GM12874 (cell line): ENCODE measurements at regions not wholly inside any gene's neighbourhood (a gene's known extent, or its start where the extent isn't known, plus 50 kb on each side); places are given as distances from the start of the nearest gene placed in this dataset.

Experiments used
- TF ChIP-seq, protein P1 (sequence below): IDR thresholded peaks from 2 replicates; pipeline ENCODE4 v1.5.1; 2011; ENCODE audit warnings: low read depth, mild to moderate bottlenecking, control low read depth, low read length, moderate library complexity; ENCODE audit not compliant: insufficient read depth

- TF ChIP-seq, protein P1, sequence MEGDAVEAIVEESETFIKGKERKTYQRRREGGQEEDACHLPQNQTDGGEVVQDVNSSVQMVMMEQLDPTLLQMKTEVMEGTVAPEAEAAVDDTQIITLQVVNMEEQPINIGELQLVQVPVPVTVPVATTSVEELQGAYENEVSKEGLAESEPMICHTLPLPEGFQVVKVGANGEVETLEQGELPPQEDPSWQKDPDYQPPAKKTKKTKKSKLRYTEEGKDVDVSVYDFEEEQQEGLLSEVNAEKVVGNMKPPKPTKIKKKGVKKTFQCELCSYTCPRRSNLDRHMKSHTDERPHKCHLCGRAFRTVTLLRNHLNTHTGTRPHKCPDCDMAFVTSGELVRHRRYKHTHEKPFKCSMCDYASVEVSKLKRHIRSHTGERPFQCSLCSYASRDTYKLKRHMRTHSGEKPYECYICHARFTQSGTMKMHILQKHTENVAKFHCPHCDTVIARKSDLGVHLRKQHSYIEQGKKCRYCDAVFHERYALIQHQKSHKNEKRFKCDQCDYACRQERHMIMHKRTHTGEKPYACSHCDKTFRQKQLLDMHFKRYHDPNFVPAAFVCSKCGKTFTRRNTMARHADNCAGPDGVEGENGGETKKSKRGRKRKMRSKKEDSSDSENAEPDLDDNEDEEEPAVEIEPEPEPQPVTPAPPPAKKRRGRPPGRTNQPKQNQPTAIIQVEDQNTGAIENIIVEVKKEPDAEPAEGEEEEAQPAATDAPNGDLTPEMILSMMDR = no peak
These were observed 293.1 kb downstream of the RPAP3 start for GRCh38 chr12:47412601-47413236.

DNA sequence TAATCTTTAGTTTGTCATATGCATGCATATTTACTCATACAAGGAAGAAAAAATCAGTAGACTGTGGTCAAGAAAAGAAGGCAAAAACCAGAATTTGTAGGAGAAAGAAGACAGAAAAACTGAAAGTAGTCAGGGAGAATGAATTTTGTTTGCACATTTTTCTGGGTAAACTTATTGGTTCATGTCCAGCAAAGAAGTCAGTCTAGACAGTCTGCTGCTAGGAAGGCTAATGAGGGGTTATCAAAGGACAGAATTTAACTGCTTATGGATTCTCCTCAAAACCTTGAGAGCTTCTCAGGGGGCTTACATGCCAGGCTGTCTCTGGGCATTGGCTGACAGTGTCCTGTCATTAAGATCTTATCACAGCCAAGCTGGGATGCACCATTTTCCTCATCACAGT lies 293.9 kb downstream of the RPAP3 start:
- TF ChIP-seq, protein P1 = no peak

DNA sequence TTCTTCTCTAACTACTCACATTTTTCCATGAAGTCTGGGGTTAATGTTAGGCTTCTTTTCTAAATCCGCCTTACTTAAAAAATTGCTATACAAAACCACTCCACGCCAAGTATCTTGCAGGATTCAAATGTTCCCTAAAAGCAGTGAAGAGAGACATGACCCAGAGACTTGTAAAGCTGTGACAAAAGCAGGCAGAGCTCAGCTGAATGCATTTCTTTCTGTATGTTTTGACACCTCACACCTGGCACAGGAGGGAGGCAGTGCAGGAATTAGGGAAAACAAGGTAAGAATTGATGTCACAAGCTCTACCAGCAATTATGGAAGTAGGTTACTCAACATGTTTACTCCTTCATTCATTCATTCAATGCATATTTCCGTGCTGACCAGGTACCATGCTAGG lies 295.0 kb downstream of the RPAP3 start:
- TF ChIP-seq, protein P1 = no peak

DNA sequence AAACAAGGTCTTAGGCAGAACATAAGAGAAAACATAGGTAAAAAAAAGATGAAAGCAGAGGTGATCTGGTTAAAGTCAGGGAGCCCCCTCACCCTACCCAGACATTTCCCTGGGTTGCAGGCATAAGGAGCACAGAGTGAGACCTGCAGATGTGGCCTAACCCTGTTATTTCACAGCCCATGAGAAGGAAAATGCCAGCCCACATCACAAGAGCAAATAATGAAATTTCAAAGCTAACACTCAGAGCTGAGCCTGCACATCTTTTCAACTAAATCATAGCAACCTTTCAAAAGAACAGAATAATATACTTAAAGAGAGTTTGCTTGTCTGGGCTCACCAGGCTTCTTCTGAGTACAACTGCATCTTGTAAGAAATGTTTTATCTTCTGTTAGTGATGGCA lies 295.4 kb downstream of the RPAP3 start:
- TF ChIP-seq, protein P1 = no peak

DNA sequence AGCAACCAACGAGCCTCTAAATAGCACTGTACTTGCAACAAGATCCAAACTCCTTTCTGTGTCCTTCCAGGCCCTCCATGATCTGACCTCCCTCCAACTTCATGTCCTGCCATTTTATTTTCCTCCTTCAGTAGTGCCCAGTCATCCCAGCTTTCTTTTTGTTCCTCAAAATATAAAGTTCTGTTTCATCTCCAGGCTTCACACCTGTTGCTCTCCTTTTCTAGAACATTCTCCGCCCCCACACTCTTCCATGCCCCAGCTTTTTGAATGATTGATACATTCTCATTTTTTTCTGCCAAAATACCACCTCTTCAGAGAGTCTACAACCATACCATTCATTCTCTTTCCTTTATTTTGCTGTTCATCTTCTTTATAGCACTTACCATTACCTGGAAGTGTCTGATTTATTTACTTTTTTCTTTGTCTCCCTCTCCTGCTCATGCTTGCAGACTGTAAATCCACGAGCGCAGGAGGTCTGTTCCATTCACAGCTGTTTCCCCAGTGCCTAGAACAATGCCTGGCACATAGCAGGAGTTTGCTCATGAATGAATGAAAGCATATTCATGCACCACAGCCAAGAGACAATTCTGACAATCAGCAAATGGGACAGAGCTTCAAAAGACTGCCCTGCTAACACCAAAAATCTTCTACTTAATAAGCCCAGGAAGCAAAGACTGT lies 296.4 kb downstream of the RPAP3 start:
- TF ChIP-seq, protein P1 = no peak

GRCh38 chr12:47408171-47408871 lies 297.5 kb downstream of the RPAP3 start:
- TF ChIP-seq, protein P1 = peak; percentile 62

DNA sequence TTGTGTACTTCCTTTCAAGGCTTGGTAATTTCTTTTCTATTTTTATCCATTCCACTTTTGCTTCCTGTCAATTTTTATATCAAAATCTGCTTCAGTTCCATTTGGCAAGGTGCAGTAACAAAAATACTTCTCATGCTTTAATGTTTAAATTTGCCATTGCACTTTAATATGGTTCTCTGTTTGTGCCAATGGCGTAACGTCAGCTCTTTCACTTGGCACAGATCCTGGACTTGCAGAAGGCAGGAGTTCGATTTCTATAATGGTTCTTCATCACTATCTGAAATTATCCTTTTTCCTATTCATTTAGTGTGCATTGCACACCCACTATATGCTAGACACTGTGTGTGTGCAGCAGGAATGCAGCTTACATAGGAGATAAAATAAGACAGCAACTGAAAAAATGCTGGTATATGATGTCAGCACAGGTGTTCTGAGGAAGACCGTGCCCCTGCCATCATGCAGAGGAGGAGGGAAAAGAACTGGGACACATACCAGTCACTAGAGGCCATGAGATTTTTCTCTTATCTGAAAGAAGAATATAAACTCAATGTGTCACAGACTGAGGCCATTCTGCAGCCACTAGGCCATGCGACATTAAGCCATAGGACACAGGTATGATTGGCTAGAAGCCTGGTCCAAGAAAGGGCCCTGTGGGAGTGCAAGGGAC lies 298.2 kb downstream of the RPAP3 start:
- TF ChIP-seq, protein P1 = no peak
